Endometrium (tissue), 2 donors: ENCODE measurements at regions not wholly inside any gene's neighbourhood (a gene's known extent, or its start where the extent isn't known, plus 50 kb on each side); places are given as distances from the start of the nearest gene placed in this dataset.

Source experiments
- FAIRE-seq: peaks from 2 replicates; lab custom pipeline; 2012; peaks lifted over from hg19 to GRCh38; lab: Jason Lieb, UNC
- donor health status: control.
- donor health status: control.

DNA sequence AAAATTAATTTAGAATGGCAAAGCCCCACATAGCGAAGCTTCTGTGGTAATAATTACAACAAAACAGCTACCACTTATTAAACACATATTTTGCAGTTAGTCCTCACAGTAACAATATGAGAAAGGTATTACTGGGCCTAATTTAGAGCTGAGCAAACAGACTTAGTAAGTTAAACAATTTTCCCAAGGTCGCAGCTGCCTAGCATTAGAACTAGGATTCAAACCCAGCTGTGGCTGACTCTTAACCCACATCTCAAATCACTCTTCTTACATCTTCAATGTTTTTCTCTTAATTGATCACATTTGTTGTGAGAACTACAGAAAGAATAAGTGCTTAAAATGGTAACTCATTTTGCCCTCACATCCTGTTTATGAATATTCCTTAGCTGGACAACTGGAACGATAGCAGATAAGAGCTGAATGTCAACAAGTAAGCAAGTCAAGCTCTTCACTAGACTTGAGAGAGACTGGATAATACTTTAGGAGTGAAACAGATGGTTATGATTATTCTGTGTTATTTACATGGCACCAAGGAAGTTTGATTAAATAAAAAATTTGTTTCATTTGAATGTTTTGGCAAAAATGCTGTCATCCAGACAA lies 59.4 kb upstream of the TMEM17 start:
- FAIRE-seq: no peak

- FAIRE-seq: no peak
Observed at GRCh38 chr2:62564380-62565137, 58.6 kb upstream of the TMEM17 start.

GRCh38 chr2:62561586-62561985 lies 55.6 kb upstream of the TMEM17 start:
- FAIRE-seq: no peak

DNA sequence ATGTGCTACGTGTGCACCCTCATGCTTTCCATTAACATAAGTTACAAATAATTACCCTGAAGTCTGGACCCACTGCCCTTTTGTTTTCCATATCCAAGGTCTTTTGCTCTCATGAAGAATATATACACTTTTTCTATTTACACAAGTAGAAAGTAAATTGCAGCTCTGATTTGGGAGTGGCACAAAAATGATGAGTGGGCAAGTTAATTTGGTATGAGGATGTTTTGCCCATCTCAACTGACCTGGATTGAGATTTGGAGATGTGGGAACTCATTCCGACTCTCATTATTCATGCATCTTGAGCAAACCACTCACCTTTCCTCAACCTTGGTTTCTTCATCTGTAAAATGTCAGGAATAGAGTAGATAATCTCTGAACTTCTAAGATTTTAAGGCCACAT lies 53.6 kb upstream of the TMEM17 start:
- FAIRE-seq: no peak

DNA sequence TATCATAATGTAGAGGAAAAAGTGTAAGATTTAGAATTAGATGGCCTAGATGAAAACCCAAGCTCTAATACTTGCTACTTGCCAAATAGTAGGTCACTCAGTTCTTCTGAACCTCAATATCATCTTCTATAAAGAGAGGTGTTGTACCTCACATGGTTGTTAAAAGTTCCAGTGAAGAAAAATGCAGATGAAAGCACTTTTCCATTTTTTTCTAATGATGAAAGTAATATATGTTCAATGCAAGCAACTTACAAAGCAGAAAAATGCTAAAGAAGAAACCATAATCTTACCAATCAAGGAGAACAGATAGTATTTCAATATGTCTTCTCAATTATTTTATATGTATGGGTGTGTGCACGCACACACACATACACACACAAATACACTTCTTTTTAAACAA lies 52.7 kb upstream of the TMEM17 start:
- no peak for FAIRE-seq

GRCh38 chr2:62556086-62556485 lies 50.1 kb upstream of the TMEM17 start:
- no peak for FAIRE-seq
